Activated gamma-delta T cell treated with Interleukin-2 at 50 U/mL for 16 hours (primary cell): ENCODE measurements at regions not wholly inside any gene's neighbourhood (a gene's known extent, or its start where the extent isn't known, plus 50 kb on each side); places are given as distances from the start of the nearest gene placed in this dataset.
"Not testable (repeated sequence)": the region's sequence is repeated elsewhere in the genome, so short reads cannot be mapped to it uniquely, and the experiment has no call there.

Experiments used
- DNase-seq: peaks from one replicate; pipeline ENCODE4 v3.0.0-alpha.2; 2020

- DNase-seq = no peak
Observed at GRCh38 chr3:67064105-67064504, 66.0 kb downstream of the KBTBD8 start.

DNA sequence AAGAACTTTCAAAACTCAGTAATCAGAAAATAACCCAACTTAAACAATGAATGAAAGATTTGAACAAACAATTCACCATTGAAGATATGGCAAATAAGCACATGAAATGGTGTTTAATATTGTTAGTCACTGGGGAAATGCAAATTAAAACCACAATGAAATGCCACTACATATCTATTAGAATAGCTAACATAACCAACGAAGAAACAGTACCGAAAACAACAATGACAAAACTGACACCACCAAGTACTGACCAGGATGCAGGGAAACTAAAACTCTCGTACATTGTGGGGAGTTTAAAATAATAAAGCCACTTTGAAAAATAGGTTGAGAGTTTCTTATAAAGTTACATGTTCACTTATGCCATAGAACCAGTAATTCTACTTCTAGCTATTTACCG is 69.1 kb downstream of the KBTBD8 start:
- DNase-seq = no peak

DNA sequence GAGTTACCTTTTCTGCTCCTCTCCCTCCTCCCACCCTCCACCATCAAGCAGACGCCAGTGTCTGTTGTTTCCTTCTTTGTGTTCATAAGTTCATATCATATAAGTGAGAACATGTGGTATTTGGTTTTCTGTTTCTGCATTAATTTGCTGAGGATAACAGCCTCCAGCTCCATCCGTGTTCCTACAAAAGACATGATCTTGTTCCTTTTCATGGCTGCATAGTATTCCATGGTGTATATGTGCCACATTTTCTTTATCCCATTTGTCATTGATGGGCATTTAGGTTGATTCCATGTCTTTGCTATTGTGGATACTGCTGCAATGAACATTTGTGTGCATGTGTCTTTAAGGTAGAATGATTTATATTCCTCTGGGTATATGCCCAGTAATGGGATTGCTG is 74.5 kb downstream of the KBTBD8 start:
- DNase-seq = not testable (repeated sequence)

DNA sequence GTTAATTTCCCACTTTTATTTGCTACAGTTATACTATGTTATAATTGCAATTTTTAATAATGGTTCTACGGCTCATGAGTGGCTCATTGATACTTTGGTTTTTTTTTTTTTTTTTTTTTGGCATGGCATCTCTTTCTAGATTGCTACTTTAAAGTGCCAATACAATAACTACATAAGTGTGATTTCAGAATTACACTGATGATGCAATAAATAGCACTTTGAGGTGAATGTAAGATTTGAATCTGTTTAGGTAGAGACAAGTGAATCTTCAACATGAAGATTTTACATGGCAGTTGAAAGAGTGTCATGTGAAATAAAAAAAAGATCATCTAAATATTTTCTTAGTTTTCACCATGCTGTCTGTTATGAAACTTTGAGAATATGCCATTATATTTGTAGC is 75.7 kb downstream of the KBTBD8 start:
- no peak for DNase-seq

DNA sequence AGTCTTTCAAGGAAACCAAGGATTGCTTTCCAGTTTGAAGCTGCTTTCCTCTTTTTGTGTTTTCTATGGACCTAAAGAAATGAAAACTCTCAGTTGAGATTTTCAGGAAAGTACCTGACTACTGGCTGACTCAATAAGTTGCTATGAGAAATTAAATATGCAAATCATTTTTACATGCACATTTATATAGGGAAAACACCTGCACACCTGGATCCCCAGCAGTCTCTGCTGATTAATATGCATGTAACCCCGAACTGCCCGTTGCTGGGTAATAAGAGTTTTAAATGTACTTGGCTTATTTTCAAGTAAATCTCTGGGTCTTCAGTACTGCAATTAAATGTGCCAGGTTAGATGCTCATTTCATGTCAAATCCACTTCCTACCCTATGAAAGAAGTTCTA is 77.2 kb downstream of the KBTBD8 start:
- no peak for DNase-seq

GRCh38 chr3:67076607-67077006 is 78.5 kb downstream of the KBTBD8 start:
- DNase-seq = no peak

GRCh38 chr3:67077656-67078055 is 79.5 kb downstream of the KBTBD8 start:
- no peak for DNase-seq

DNA sequence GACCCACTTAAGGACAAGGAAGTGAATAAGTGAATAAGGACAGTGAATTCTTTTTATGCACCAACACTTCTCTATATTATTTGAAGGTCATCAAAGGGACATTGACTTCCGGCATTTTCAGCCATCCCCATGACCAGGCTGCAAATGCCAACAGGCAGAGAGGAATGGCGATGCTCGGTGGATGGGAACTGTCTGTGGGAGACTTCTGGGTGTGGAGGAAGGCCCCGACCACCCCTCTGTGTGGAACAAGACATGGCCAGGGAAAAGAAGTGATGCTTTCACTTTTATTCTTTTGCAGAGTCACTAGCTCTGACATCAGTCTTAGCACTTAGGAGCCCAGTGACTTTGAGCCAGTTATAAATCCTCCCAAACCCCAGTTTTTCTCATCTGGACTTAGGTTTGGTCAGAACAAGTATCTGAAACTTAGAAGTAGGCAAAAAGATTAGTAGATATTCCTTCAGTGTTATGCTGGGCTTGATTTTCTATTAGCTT is 84.5 kb downstream of the KBTBD8 start:
- DNase-seq = no peak

- peak; percentile 30 for DNase-seq
Observed at GRCh38 chr3:67083277-67083676, 85.2 kb downstream of the KBTBD8 start.

DNA sequence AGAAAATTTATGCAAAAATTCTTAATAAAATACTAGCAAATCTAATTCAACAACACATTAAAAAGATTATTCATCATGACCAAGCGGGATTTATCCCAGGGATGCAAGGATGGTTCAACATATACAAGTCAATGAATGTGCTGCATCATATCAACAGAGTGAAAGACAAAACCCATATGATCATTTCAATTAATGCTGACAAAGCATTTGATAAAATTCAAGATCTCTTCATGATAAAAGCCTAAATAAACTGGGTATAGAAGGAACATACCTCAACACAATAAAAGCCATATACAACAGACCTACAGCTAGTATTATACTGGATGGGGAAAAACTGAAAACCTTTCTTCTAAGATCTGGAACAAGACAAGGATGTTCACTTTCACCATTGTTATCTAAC is 89.7 kb downstream of the KBTBD8 start:
- DNase-seq = no peak

GRCh38 chr3:67090474-67090873 is 92.4 kb downstream of the KBTBD8 start:
- DNase-seq = no peak

GRCh38 chr3:67093305-67093704 is 95.2 kb downstream of the KBTBD8 start:
- DNase-seq = no peak

GRCh38 chr3:67094167-67094566 is 96.1 kb downstream of the KBTBD8 start:
- no peak for DNase-seq

- DNase-seq = no peak
Observed at GRCh38 chr3:67094774-67095173, 96.7 kb downstream of the KBTBD8 start.

DNA sequence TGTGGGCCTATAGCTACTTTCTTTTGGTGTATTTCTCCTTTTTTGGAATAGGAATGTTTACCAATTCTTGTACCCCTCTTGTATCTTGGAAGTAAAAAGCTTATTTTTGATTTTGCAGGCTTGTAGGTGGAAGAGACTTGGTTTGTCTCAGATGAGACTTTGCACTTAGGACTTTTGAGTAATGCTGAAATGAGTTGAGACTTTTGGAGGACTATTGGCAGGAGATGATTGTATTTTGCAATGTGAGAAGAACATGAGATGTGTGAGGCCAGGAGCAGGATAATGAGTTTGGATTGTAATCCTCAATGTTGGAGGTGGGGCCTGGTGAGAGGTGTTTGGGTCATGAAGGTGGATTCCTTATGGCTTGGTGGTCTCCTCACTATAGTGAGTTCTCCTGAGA is 106.3 kb downstream of the KBTBD8 start:
- DNase-seq = no peak

GRCh38 chr3:67106874-67107273 is 108.8 kb downstream of the KBTBD8 start:
- DNase-seq = no peak

GRCh38 chr3:67109651-67110204 is 111.6 kb downstream of the KBTBD8 start:
- DNase-seq = no peak

DNA sequence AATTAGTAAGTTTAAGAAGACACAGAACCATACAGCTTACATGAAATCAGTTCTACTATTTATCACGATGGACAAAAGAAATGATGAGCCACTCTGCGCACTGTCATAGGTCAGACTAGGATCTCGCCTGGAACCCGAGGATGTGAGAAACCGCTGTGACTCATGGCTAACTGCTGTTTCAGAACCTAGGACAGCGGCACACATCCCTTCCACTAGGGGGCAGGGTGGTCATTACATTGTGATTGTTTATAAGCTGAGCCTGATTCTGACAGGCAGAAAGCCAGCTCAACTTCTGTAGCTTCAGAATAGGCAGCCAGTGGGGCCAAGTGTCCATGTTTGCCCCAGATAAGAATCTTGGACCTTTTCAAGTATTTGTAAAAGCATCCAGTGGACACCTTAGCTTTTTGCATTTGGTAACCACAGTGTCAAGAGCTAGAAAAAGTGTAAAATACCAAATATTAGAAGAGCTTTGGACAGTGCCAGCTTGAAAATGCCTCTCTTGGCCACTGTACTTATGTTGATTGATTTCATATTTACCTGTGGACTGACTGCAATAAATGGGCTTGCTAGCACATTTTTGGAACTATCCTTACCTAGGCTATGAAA is 115.8 kb downstream of the KBTBD8 start:
- peak; percentile 74 for DNase-seq

- no peak for DNase-seq
Observed at GRCh38 chr3:67118122-67118521, 120.0 kb downstream of the KBTBD8 start.

GRCh38 chr3:67118635-67119034 is 120.5 kb downstream of the KBTBD8 start:
- no peak for DNase-seq

DNA sequence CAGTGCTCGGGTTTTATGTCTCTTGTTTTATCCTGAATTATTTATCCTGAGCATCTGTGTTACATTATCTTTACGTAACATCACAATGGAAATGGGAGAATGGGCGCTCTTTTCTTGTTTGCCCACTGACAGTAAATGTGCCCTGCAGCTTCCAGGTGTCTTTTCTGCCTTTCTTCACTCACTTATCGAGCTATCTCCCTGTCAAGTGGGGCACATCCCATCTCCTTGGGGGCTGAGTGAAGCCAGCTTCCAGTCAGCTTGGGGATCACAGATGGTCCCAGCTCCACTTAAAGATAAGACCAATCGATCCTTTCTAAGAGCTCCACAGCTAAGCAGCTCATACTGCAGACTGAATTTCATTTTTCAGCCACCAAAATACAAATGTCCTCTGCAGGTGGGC is 125.8 kb downstream of the KBTBD8 start:
- DNase-seq = no peak

- no peak for DNase-seq
Observed at GRCh38 chr3:67127254-67127653, 129.1 kb downstream of the KBTBD8 start.

GRCh38 chr3:67142432-67142831 is 144.3 kb downstream of the KBTBD8 start:
- DNase-seq = no peak

GRCh38 chr3:67145738-67146137 is 147.6 kb downstream of the KBTBD8 start:
- no peak for DNase-seq

DNA sequence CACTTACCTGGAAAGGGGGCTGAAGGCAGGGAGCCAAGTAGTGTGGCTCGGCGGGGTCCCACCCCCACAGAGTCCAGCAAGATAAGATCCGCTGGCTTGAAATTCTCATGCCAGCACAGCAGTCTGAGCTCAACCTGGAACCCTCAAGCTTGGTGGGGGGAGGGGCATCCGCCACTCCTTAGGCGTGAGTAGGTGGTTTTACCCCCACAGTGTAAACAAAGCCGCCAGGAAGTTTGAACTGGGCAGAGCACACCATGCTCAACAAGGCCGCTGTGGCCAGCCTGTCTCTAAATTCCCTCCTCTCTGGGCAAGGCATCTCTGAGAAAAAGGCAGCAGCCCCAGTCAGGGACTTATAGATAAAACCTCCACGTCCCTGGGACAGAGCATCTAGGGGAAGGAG is 156.3 kb downstream of the KBTBD8 start:
- no peak for DNase-seq
